H1 (cell line): ENCODE measurements at regions not wholly inside any gene's neighbourhood (a gene's known extent, or its start where the extent isn't known, plus 50 kb on each side); places are given as distances from the start of the nearest gene placed in this dataset.

Source experiments
- CTCF ChIA-PET: fragments of 300-600 bp; sonication (Branson Sonifier 250); formaldehyde crosslinking; loops from one replicate; lab custom pipeline; 2021; ENCODE audit not compliant: partially characterized antibody; lab: Charles Lee
- POLR2A ChIA-PET: fragments of 300-600 bp; sonication (Branson Sonifier 250); formaldehyde crosslinking; loops from one replicate; lab custom pipeline; 2021; ENCODE audit warnings: inconsistent platforms; ENCODE audit not compliant: partially characterized antibody; lab: Charles Lee
- DNase-seq, 2 experiments: peaks; one replicate each; pipeline versions ENCODE4 v3.0.0 to v3.0.0-alpha.2; 2010 to 2022; ENCODE audit warnings: low spot score in 2 of 2, low read depth in 1 of 2, mixed read lengths in 1 of 2
- FAIRE-seq: peaks from 2 replicates; lab custom pipeline; 2011; peaks lifted over from hg19 to GRCh38; lab: Jason Lieb, UNC
- H2AFZ ChIP-seq: 2 replicates; pipeline ENCODE4 v1.8.1; 2012; ENCODE audit warnings: low read length, inconsistent platforms
- H2AK5ac ChIP-seq: 2 replicates; pipeline ENCODE4 v1.6.1; 2013; ENCODE audit warnings: low read depth, low read length
- H2BK120ac ChIP-seq: replicated peaks from 2 replicates; pipeline ENCODE3; 2013; ENCODE audit warnings: low read depth, low read length, inconsistent platforms
- H2BK12ac ChIP-seq: 2 replicates; pipeline ENCODE4 v1.6.1; 2013; ENCODE audit warnings: low read depth, low read length
- H2BK15ac ChIP-seq: 2 replicates; pipeline ENCODE4 v1.6.1; 2013; ENCODE audit warnings: low read length
- H2BK20ac ChIP-seq: 2 replicates; pipeline ENCODE4 v1.6.1; 2013; ENCODE audit warnings: low read length
- H2BK5ac ChIP-seq: 2 replicates; pipeline ENCODE4 v1.6.1; 2013; ENCODE audit warnings: low read depth, low read length
- H3K14ac ChIP-seq: 2 replicates; pipeline ENCODE4 v1.6.1; 2013; ENCODE audit warnings: inconsistent platforms; ENCODE audit not compliant: insufficient read length
- H3K18ac ChIP-seq: 2 replicates; pipeline ENCODE4 v1.6.1; 2013; ENCODE audit warnings: low read length; ENCODE audit errors: extremely low read depth
- H3K23ac ChIP-seq: 2 replicates; pipeline ENCODE4 v1.6.1; 2013; ENCODE audit warnings: inconsistent platforms; ENCODE audit not compliant: insufficient read length
- H3K23me2 ChIP-seq: 2 replicates; pipeline ENCODE4 v1.6.1; 2013; ENCODE audit warnings: low read depth, low read length
- H3K27ac ChIP-seq: 2 replicates; pipeline ENCODE4 v1.6.1; 2011; ENCODE audit warnings: low read depth, low read length, inconsistent platforms
- H3K27me3 ChIP-seq, 4 experiments: replicated peaks in 1 of 4; 1 replicate in 1 of 4; 2 replicates in 3 of 4; pipeline versions ENCODE4 v1.6.1 to v1.8.1; 2011 to 2013; ENCODE audit warnings: low read length in 3 of 4, mild to moderate bottlenecking in 3 of 4, inconsistent platforms in 2 of 4, mixed read lengths in 2 of 4, moderate library complexity in 1 of 4; ENCODE audit not compliant: control insufficient read depth in 3 of 4, insufficient read depth in 3 of 4; ENCODE audit errors: extremely low read depth in 1 of 4
- H3K36me3 ChIP-seq, 4 experiments: 2 replicates each; pipeline versions ENCODE4 v1.6.1 to v1.8.1; 2011 to 2013; ENCODE audit warnings: mild to moderate bottlenecking in 4 of 4, low read length in 3 of 4, moderate library complexity in 2 of 4, control low read depth in 1 of 4, inconsistent platforms in 1 of 4; ENCODE audit not compliant: insufficient read depth in 4 of 4, control insufficient read depth in 2 of 4
- H3K4ac ChIP-seq: replicated peaks from 2 replicates; pipeline ENCODE3; 2013; ENCODE audit warnings: low read length, low read depth, mixed read lengths, inconsistent platforms; ENCODE audit not compliant: insufficient read length
- H3K4me1 ChIP-seq, 4 experiments: replicated peaks in 1 of 4; 1 replicate in 1 of 4; 2 replicates in 3 of 4; pipeline versions ENCODE4 v1.6.1 to v1.8.1; 2011 to 2013; ENCODE audit warnings: low read length in 3 of 4, inconsistent platforms in 2 of 4, mixed read lengths in 1 of 4; ENCODE audit not compliant: insufficient read depth in 4 of 4, control insufficient read depth in 3 of 4
- H3K4me2 ChIP-seq, 2 experiments: 2 replicates each; pipeline versions ENCODE4 v1.6.1 to v1.8.1; 2011 to 2013; ENCODE audit warnings: low read depth in 2 of 2, low read length in 2 of 2, control low read depth in 1 of 2, inconsistent platforms in 1 of 2, mild to moderate bottlenecking in 1 of 2; ENCODE audit not compliant: insufficient read depth in 1 of 2
- H3K4me3 ChIP-seq, 4 experiments: fragments of 200-600, 300-600 bp in 1 of 4; sonication (generic), shearing (Covaris generic), sonication (Bioruptor Twin) in 1 of 4; 2 replicates each; pipeline versions ENCODE4 v1.5.1 to v1.8.1; 2011 to 2016; ENCODE audit warnings: low read length in 4 of 4, low read depth in 3 of 4, control low read depth in 2 of 4, inconsistent platforms in 2 of 4, mild to moderate bottlenecking in 2 of 4, mixed read lengths in 1 of 4, moderate library complexity in 1 of 4; ENCODE audit not compliant: insufficient read depth in 2 of 4; ENCODE audit errors: extremely low read depth in 1 of 4
- H3K56ac ChIP-seq: replicated peaks from 2 replicates; pipeline ENCODE3; 2013; ENCODE audit warnings: low read depth, mild to moderate bottlenecking, mixed read lengths, low read length, inconsistent platforms; ENCODE audit not compliant: insufficient read length
- H3K79me1 ChIP-seq: 2 replicates; pipeline ENCODE4 v1.6.1; 2013; ENCODE audit warnings: low read depth, low read length, control low read depth
- H3K79me2 ChIP-seq, 2 experiments: 2 replicates each; pipeline versions ENCODE4 v1.6.1 to v1.8.1; 2012 to 2013; ENCODE audit warnings: low read length in 2 of 2, mild to moderate bottlenecking in 2 of 2, inconsistent platforms in 1 of 2; ENCODE audit not compliant: insufficient read depth in 2 of 2, control insufficient read depth in 1 of 2
- H3K9ac ChIP-seq, 4 experiments: replicated peaks in 1 of 4; 1 replicate in 1 of 4; 2 replicates in 3 of 4; pipeline versions ENCODE4 v1.6.1 to v1.8.1; 2011 to 2013; ENCODE audit warnings: low read depth in 3 of 4, low read length in 3 of 4, control low read depth in 2 of 4, mild to moderate bottlenecking in 2 of 4, moderate library complexity in 2 of 4, inconsistent platforms in 1 of 4; ENCODE audit errors: extremely low read depth in 1 of 4
- H3K9me3 ChIP-seq, 2 experiments: 2 replicates each; pipeline versions ENCODE4 v1.6.1 to v1.8.1; 2012 to 2013; ENCODE audit warnings: mild to moderate bottlenecking in 2 of 2, moderate library complexity in 2 of 2, control low read depth in 1 of 2, inconsistent platforms in 1 of 2, low read depth in 1 of 2, low read length in 1 of 2, mixed read lengths in 1 of 2; ENCODE audit not compliant: insufficient read depth in 2 of 2
- H4K20me1 ChIP-seq, 2 experiments: replicated peaks in 1 of 2; 2 replicates each; pipeline versions ENCODE3 to v1.8.1; 2011 to 2013; ENCODE audit warnings: inconsistent platforms in 2 of 2, low read length in 2 of 2, mild to moderate bottlenecking in 1 of 2; ENCODE audit not compliant: insufficient read depth in 2 of 2, control insufficient read depth in 1 of 2
- H4K5ac ChIP-seq: 2 replicates; pipeline ENCODE4 v1.6.1; 2013; ENCODE audit warnings: low read length, low read depth, mixed read lengths, inconsistent platforms; ENCODE audit not compliant: insufficient read length
- H4K8ac ChIP-seq: 2 replicates; pipeline ENCODE4 v1.8.0; 2013; ENCODE audit warnings: mild to moderate bottlenecking, moderate library complexity, low read length, inconsistent platforms; ENCODE audit not compliant: insufficient read depth; ENCODE audit errors: extremely low read depth
- H4K91ac ChIP-seq: replicated peaks from 2 replicates; pipeline ENCODE3; 2013; ENCODE audit warnings: low read length, mixed read lengths, inconsistent platforms; ENCODE audit not compliant: insufficient read length
- BACH1 ChIP-seq: IDR thresholded peaks from 2 replicates; pipeline ENCODE4 v1.6.1; 2012; ENCODE audit warnings: low read length, improper control_type of control experiment
- CHD1 ChIP-seq: IDR thresholded peaks from 2 replicates; pipeline ENCODE4 v1.6.1; 2012; ENCODE audit warnings: low read depth, low read length, improper control_type of control experiment
- CHD2 ChIP-seq: IDR thresholded peaks from 2 replicates; pipeline ENCODE4 v1.6.1; 2012; ENCODE audit warnings: low read length, improper control_type of control experiment
- JUN ChIP-seq: IDR thresholded peaks from 2 replicates; pipeline ENCODE4 v1.6.1; 2011; ENCODE audit warnings: low read depth, mild to moderate bottlenecking, improper control_type of control experiment, low read length
- KDM4A ChIP-seq: IDR thresholded peaks from one replicate; pipeline ENCODE4 v1.7.1; 2012; ENCODE audit warnings: low read depth, mild to moderate bottlenecking, moderate library complexity, low read length, inconsistent platforms; ENCODE audit not compliant: severe bottlenecking
- RAD21 ChIP-seq, 2 experiments: IDR thresholded peaks in 1 of 2; conservative IDR thresholded peaks in 1 of 2; 2 replicates each; pipeline ENCODE4 v1.6.1; 2011; ENCODE audit warnings: low read depth in 2 of 2, low read length in 2 of 2, improper control_type of control experiment in 1 of 2, inconsistent platforms in 1 of 2, mild to moderate bottlenecking in 1 of 2, moderate library complexity in 1 of 2
- SIN3A ChIP-seq, 2 experiments: IDR thresholded peaks in 1 of 2; conservative IDR thresholded peaks in 1 of 2; 2 replicates each; pipeline ENCODE4 v1.6.1; 2011 to 2012; ENCODE audit warnings: low read length in 2 of 2, improper control_type of control experiment in 1 of 2, low read depth in 1 of 2, mild to moderate bottlenecking in 1 of 2
- SP4 ChIP-seq: IDR thresholded peaks from 2 replicates; pipeline ENCODE4 v1.6.1; 2012; ENCODE audit warnings: low read length, inconsistent platforms
- TAF7 ChIP-seq: optimal IDR thresholded peaks from 2 replicates; pipeline ENCODE3; 2011; ENCODE audit warnings: low read depth, mild to moderate bottlenecking, inconsistent platforms, low read length, moderate library complexity, borderline replicate concordance
- YY1 ChIP-seq: IDR thresholded peaks from 2 replicates; pipeline ENCODE4 v1.6.1; 2011; ENCODE audit warnings: low read depth, mild to moderate bottlenecking, low read length
- ZNF274 ChIP-seq: IDR thresholded peaks from 2 replicates; pipeline ENCODE4 v1.7.0; 2012; ENCODE audit warnings: low read length, borderline replicate concordance; ENCODE audit errors: extremely low read depth
- WGBS, 2 experiments: shearing (Covaris generic) in 1 of 2; methylation state at CpG; one replicate each; pipeline versions ENCODE4 v1.1.6 to v1.1.7; 2013 to 2015; ENCODE audit warnings: low lambda C conversion rate in 2 of 2, mixed read lengths in 2 of 2, inconsistent platforms in 1 of 2, low coverage in 1 of 2, missing lambda C conversion rate in 1 of 2; ENCODE audit not compliant: insufficient replicate concordance in 2 of 2, insufficient coverage in 1 of 2, insufficient read length in 1 of 2; ENCODE audit errors: extremely low coverage in 1 of 2, missing lambda C conversion rate in 1 of 2; 5-methylcytosine and 5-hydroxymethylcytosine counted together
- TF ChIP-seq, protein P1 (sequence below), 3 experiments: IDR thresholded peaks; 1 replicate in 2 of 3; 2 replicates in 1 of 3; pipeline versions ENCODE4 v1.5.1 to v1.6.1; 2011; ENCODE audit warnings: low read length in 3 of 3, mild to moderate bottlenecking in 3 of 3, inconsistent platforms in 2 of 3, low read depth in 1 of 3, moderate library complexity in 1 of 3; ENCODE audit not compliant: insufficient read depth in 1 of 3; ENCODE audit errors: control extremely low read depth in 1 of 3

DNA sequence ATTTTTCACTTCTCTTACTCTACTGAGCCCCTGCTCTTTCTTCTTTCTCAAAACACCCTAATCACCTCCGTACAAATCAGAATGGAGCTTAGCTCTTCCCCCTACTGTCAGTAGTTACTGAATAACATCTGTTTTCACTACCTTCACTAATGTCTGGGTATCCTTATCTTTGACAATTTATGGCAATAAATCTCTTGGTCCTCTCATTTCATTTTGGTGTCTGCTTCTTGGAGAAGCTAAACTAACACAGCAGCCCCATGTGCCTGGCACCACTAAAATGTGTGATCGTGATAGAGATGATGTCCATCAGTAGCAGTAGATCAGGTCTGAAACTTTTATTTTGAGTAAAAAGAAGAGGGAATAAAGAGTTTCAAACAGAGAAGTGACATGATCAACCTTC is 496.5 kb downstream of the PID1 start:
- no peak overlapping the region for H2BK12ac ChIP-seq
- H4K91ac ChIP-seq: no peak overlapping the region
- no peaks in the 10 kb centered on the region for H4K20me1 ChIP-seq
- TF ChIP-seq RAD21 (IDR thresholded peaks at IDR 0.05 in 1 of 2, conservative IDR thresholded peaks at IDR 0.05 in 1 of 2; ENCODE audit: low read depth in 2 of 2, low read length in 2 of 2) (no peak), ZNF274 (no peak), YY1 (no peak), CHD2 (no peak), CHD1 (no peak), SIN3A (conservative IDR thresholded peaks at IDR 0.05 in 1 of 2, IDR thresholded peaks at IDR 0.05 in 1 of 2; ENCODE audit: low read depth in 1 of 2, low read length in 2 of 2) (no peak), KDM4A (no peak), TAF7 (no peak), JUN (no peak), SP4 (no peak), BACH1 (no peak)
- TF ChIP-seq, protein P1, sequence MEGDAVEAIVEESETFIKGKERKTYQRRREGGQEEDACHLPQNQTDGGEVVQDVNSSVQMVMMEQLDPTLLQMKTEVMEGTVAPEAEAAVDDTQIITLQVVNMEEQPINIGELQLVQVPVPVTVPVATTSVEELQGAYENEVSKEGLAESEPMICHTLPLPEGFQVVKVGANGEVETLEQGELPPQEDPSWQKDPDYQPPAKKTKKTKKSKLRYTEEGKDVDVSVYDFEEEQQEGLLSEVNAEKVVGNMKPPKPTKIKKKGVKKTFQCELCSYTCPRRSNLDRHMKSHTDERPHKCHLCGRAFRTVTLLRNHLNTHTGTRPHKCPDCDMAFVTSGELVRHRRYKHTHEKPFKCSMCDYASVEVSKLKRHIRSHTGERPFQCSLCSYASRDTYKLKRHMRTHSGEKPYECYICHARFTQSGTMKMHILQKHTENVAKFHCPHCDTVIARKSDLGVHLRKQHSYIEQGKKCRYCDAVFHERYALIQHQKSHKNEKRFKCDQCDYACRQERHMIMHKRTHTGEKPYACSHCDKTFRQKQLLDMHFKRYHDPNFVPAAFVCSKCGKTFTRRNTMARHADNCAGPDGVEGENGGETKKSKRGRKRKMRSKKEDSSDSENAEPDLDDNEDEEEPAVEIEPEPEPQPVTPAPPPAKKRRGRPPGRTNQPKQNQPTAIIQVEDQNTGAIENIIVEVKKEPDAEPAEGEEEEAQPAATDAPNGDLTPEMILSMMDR (IDR thresholded peaks at IDR 0.05; ENCODE audit: control extremely low read depth in 1 of 3, insufficient read depth in 1 of 3, low read depth in 1 of 3, low read length in 3 of 3): no peak
- ChIA-PET CTCF (interaction anchor here (1.4 to 2.8 kb wide), 2 partner anchors 8 to 26 kb away, joined by 4 to 10 read pairs; no protein-coding TSS in a partner anchor), POLR2A (no interaction called here)
- H3K9ac ChIP-seq: no peak overlapping the region
- H2BK5ac ChIP-seq: no peak overlapping the region
- no peaks in the 10 kb centered on the region for H3K79me1 ChIP-seq
- 90% methylated on average over 2 of the region's 2 CpGs; no CpG with 5 or more reads in 1 of the 2 experiments for WGBS, 2 experiments
- H3K23ac ChIP-seq: no peak overlapping the region
- no peaks in the 10 kb centered on the region for H3K79me2 ChIP-seq
- H3K4me2 ChIP-seq: no peak overlapping the region
- no peaks in the 10 kb centered on the region for H3K23me2 ChIP-seq
- H2AK5ac ChIP-seq: no peak overlapping the region
- no peaks in the 10 kb centered on the region for H3K36me3 ChIP-seq
- no peak overlapping the region for H3K4ac ChIP-seq
- H4K5ac ChIP-seq: no peak overlapping the region
- H3K4me1 ChIP-seq: no peaks in the 10 kb centered on the region
- no peak overlapping the region for H3K18ac ChIP-seq
- H2AFZ ChIP-seq: no peak overlapping the region
- H3K4me3 ChIP-seq: no peak overlapping the region
- H3K56ac ChIP-seq: no peak overlapping the region
- H2BK20ac ChIP-seq: no peak overlapping the region
- H3K27me3 ChIP-seq: no peaks in the 10 kb centered on the region
- no peak overlapping the region for H3K14ac ChIP-seq
- no peaks in the 10 kb centered on the region for H3K9me3 ChIP-seq
- H2BK120ac ChIP-seq: no peak overlapping the region
- no peak overlapping the region for H2BK15ac ChIP-seq
- FAIRE-seq (no peak), DNase-seq (no peak)
- no peak overlapping the region for H3K27ac ChIP-seq
- no peak overlapping the region for H4K8ac ChIP-seq
